OCI-LY1 (cell line): ENCODE measurements at regions not wholly inside any gene's neighbourhood (a gene's known extent, or its start where the extent isn't known, plus 50 kb on each side); places are given as distances from the start of the nearest gene placed in this dataset.

Experiments used
- EZH2 ChIP-seq: fragments of 200-600 bp; sonication (generic), shearing (Covaris generic); IDR thresholded peaks from 2 replicates; pipeline ENCODE4 v1.8.0; 2017; ENCODE audit warnings: borderline replicate concordance, mixed run types, mild to moderate bottlenecking, antibody characterized with exemption, low read length, moderate library complexity, mixed read lengths
- TF ChIP-seq, protein P1 (sequence below): fragments of 200-600 bp; sonication (generic), shearing (Covaris generic); IDR thresholded peaks from 2 replicates; pipeline ENCODE4 v1.5.1; 2017; ENCODE audit warnings: mild to moderate bottlenecking, antibody characterized with exemption, low read length, moderate library complexity, mixed read lengths

GRCh38 chr7:47191316-47191715, 390.6 kb downstream of the TNS3 start:
- no peak for TF ChIP-seq EZH2
- TF ChIP-seq, protein P1, sequence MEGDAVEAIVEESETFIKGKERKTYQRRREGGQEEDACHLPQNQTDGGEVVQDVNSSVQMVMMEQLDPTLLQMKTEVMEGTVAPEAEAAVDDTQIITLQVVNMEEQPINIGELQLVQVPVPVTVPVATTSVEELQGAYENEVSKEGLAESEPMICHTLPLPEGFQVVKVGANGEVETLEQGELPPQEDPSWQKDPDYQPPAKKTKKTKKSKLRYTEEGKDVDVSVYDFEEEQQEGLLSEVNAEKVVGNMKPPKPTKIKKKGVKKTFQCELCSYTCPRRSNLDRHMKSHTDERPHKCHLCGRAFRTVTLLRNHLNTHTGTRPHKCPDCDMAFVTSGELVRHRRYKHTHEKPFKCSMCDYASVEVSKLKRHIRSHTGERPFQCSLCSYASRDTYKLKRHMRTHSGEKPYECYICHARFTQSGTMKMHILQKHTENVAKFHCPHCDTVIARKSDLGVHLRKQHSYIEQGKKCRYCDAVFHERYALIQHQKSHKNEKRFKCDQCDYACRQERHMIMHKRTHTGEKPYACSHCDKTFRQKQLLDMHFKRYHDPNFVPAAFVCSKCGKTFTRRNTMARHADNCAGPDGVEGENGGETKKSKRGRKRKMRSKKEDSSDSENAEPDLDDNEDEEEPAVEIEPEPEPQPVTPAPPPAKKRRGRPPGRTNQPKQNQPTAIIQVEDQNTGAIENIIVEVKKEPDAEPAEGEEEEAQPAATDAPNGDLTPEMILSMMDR, result no peak
